ENCODE measurements at regions not wholly inside any gene's neighbourhood (a gene's known extent, or its start where the extent isn't known, plus 50 kb on each side); places are given as distances from the start of the nearest gene placed in this dataset.

- TF ChIP-seq CTCF (IDR thresholded peaks at IDR 0.05; ENCODE audit: low read depth, low read length): no peak
- H3K4me3 ChIP-seq (ENCODE audit: low read depth, low read length): no peak overlapping the region
- DNase-seq: no peak
- no peaks in the 10 kb centered on the region for H3K36me3 ChIP-seq
- no peaks in the 10 kb centered on the region for H3K4me1 ChIP-seq
- H3K27me3 ChIP-seq: no peaks in the 10 kb centered on the region
- H3K9me3 ChIP-seq: no peaks in the 10 kb centered on the region
Observed at GRCh38 chr15:98221144-98221543, 260.6 kb downstream of the ARRDC4 start.

GRCh38 chr15:98221577-98221976 lies 261.1 kb downstream of the ARRDC4 start:
- Histone ChIP-seq H3K9me3 (no peaks in the 10 kb centered on the region), H3K27me3 (no peaks in the 10 kb centered on the region), H3K36me3 (no peaks in the 10 kb centered on the region), H3K4me3 (ENCODE audit: low read depth, low read length) (no peak overlapping the region), H3K4me1 (no peaks in the 10 kb centered on the region)
- no peak for TF ChIP-seq CTCF (IDR thresholded peaks at IDR 0.05; ENCODE audit: low read depth, low read length)
- no peak for DNase-seq

GRCh38 chr15:98226149-98226548 lies 265.6 kb downstream of the ARRDC4 start:
- Histone ChIP-seq H3K9me3 (no peaks in the 10 kb centered on the region), H3K36me3 (no peaks in the 10 kb centered on the region), H3K4me3 (ENCODE audit: low read depth, low read length) (no peak overlapping the region), H3K27me3 (no peaks in the 10 kb centered on the region), H3K4me1 (no peaks in the 10 kb centered on the region)
- TF ChIP-seq CTCF (IDR thresholded peaks at IDR 0.05; ENCODE audit: low read depth, low read length): no peak
- DNase-seq: no peak

GRCh38 chr15:98226578-98226977 lies 266.1 kb downstream of the ARRDC4 start:
- H3K4me3 ChIP-seq (ENCODE audit: low read depth, low read length): no peak overlapping the region
- no peaks in the 10 kb centered on the region for H3K27me3 ChIP-seq
- no peak for TF ChIP-seq CTCF (IDR thresholded peaks at IDR 0.05; ENCODE audit: low read depth, low read length)
- no peaks in the 10 kb centered on the region for H3K36me3 ChIP-seq
- H3K4me1 ChIP-seq: no peaks in the 10 kb centered on the region
- no peaks in the 10 kb centered on the region for H3K9me3 ChIP-seq
- DNase-seq: no peak

GRCh38 chr15:98228846-98229245 lies 268.3 kb downstream of the ARRDC4 start:
- Histone ChIP-seq H3K4me1 (no peaks in the 10 kb centered on the region), H3K36me3 (no peaks in the 10 kb centered on the region), H3K9me3 (no peaks in the 10 kb centered on the region), H3K4me3 (ENCODE audit: low read depth, low read length) (no peak overlapping the region), H3K27me3 (no peaks in the 10 kb centered on the region)
- no peak for TF ChIP-seq CTCF (IDR thresholded peaks at IDR 0.05; ENCODE audit: low read depth, low read length)
- DNase-seq: no peak

- no peaks in the 10 kb centered on the region for H3K36me3 ChIP-seq
- H3K27me3 ChIP-seq: no peaks in the 10 kb centered on the region
- H3K4me1 ChIP-seq: no peaks in the 10 kb centered on the region
- TF ChIP-seq CTCF (IDR thresholded peaks at IDR 0.05; ENCODE audit: low read depth, low read length): no peak
- no peak for DNase-seq
- no peak overlapping the region for H3K4me3 ChIP-seq (ENCODE audit: low read depth, low read length)
- no peaks in the 10 kb centered on the region for H3K9me3 ChIP-seq
Observed at GRCh38 chr15:98230975-98231374, 270.5 kb downstream of the ARRDC4 start.

Data from BE2C (cell line).